Hepatocyte (in vitro differentiated cells): ENCODE measurements at regions not wholly inside any gene's neighbourhood (a gene's known extent, or its start where the extent isn't known, plus 50 kb on each side); places are given as distances from the start of the nearest gene placed in this dataset.

Source experiments
- DNase-seq: peaks from one replicate; pipeline ENCODE4 v3.0.0-alpha.2; 2016; ENCODE audit warnings: low spot score
- H2AFZ ChIP-seq: fragments of 200-600 bp; sonication (generic); 2 replicates; pipeline ENCODE4 v1.6.0; 2016; ENCODE audit warnings: antibody characterized with exemption, mild to moderate bottlenecking
- H3K27ac ChIP-seq: fragments of 200-600 bp; sonication (generic); 2 replicates; pipeline ENCODE4 v1.5.1; 2016; ENCODE audit warnings: mild to moderate bottlenecking
- H3K27me3 ChIP-seq: fragments of 200-600 bp; sonication (generic); 2 replicates; pipeline ENCODE4 v1.6.1; 2016
- H3K36me3 ChIP-seq: fragments of 200-600 bp; sonication (generic); replicated peaks from 2 replicates; pipeline ENCODE4 v1.5.1; 2016; ENCODE audit warnings: low read depth; ENCODE audit not compliant: insufficient read depth
- H3K4me1 ChIP-seq: fragments of 200-600 bp; sonication (generic); 2 replicates; pipeline ENCODE4 v1.5.1; 2016; ENCODE audit warnings: mild to moderate bottlenecking, moderate library complexity; ENCODE audit not compliant: insufficient read depth
- H3K4me2 ChIP-seq: fragments of 200-600 bp; sonication (generic); 2 replicates; pipeline ENCODE4 v1.6.0; 2016
- H3K4me3 ChIP-seq: fragments of 200-600 bp; sonication (generic); 2 replicates; pipeline ENCODE4 v1.5.1; 2016; ENCODE audit warnings: mild to moderate bottlenecking
- H3K79me2 ChIP-seq: fragments of 200-600 bp; sonication (generic); 2 replicates; pipeline ENCODE4 v1.6.0; 2017; ENCODE audit warnings: mild to moderate bottlenecking
- H3K9me2 ChIP-seq: fragments of 200-600 bp; sonication (generic); replicated peaks from 2 replicates; pipeline ENCODE4 v1.6.0; 2017; ENCODE audit warnings: mild to moderate bottlenecking; ENCODE audit not compliant: insufficient read depth
- H3K9me3 ChIP-seq: fragments of 200-600 bp; sonication (generic); 2 replicates; pipeline ENCODE4 v1.5.1; 2016; ENCODE audit warnings: low read depth, mild to moderate bottlenecking
- H4K20me1 ChIP-seq: fragments of 200-600 bp; sonication (generic); 2 replicates; pipeline ENCODE4 v1.6.0; 2016; ENCODE audit warnings: mild to moderate bottlenecking; ENCODE audit not compliant: insufficient read depth, poor library complexity, severe bottlenecking
- CTCF ChIP-seq: fragments of 200-600 bp; sonication (generic); IDR thresholded peaks from 2 replicates; pipeline ENCODE4 v1.5.1; 2016; ENCODE audit warnings: antibody characterized with exemption, mild to moderate bottlenecking; ENCODE audit not compliant: poor library complexity
- EZH2 ChIP-seq: fragments of 200-600 bp; sonication (generic); IDR thresholded peaks from 2 replicates; pipeline ENCODE4 v1.6.1; 2016; ENCODE audit warnings: antibody characterized with exemption, mild to moderate bottlenecking, borderline replicate concordance
- EZH2phosphoT487 ChIP-seq: fragments of 200-600 bp; sonication (generic); IDR thresholded peaks from one replicate; pipeline ENCODE4 v1.6.1; 2018; ENCODE audit warnings: antibody characterized with exemption, mild to moderate bottlenecking, low read depth, moderate library complexity; ENCODE audit not compliant: unreplicated experiment, severe bottlenecking
- WGBS: methylation state at CpG from one replicate; pipeline ENCODE4 v1.1.6; 2016; ENCODE audit warnings: low lambda C conversion rate; ENCODE audit errors: missing lambda C conversion rate; 5-methylcytosine and 5-hydroxymethylcytosine counted together

GRCh38 chr17:54524501-54524900 is 376.2 kb upstream of the TOM1L1 start:
- 96% methylated on average over 2 of the region's 2 CpGs for WGBS
- no peak for DNase-seq
- no peak overlapping the region for H2AFZ ChIP-seq
- H3K27ac ChIP-seq: no peak overlapping the region
- no peaks in the 10 kb centered on the region for H3K9me3 ChIP-seq
- no peak overlapping the region for H3K4me2 ChIP-seq
- H4K20me1 ChIP-seq: no peaks in the 10 kb centered on the region
- H3K27me3 ChIP-seq: no peaks in the 10 kb centered on the region
- H3K4me1 ChIP-seq: no peaks in the 10 kb centered on the region
- no peak for TF ChIP-seq CTCF
- no peak for TF ChIP-seq EZH2phosphoT487
- no peak for TF ChIP-seq EZH2
- no peaks in the 10 kb centered on the region for H3K79me2 ChIP-seq
- no peaks in the 10 kb centered on the region for H3K36me3 ChIP-seq
- no peaks in the 10 kb centered on the region for H3K9me2 ChIP-seq
- no peak overlapping the region for H3K4me3 ChIP-seq

- H3K9me3 ChIP-seq: no peaks in the 10 kb centered on the region
- H3K4me1 ChIP-seq: no peaks in the 10 kb centered on the region
- no peak overlapping the region for H3K27ac ChIP-seq
- H3K9me2 ChIP-seq: no peaks in the 10 kb centered on the region
- TF ChIP-seq EZH2phosphoT487: no peak
- no peak for TF ChIP-seq CTCF
- no peak for TF ChIP-seq EZH2
- H3K36me3 ChIP-seq: no peaks in the 10 kb centered on the region
- DNase-seq: no peak
- WGBS: 96% methylated on average over 2 of the region's 2 CpGs
- no peaks in the 10 kb centered on the region for H3K79me2 ChIP-seq
- no peak overlapping the region for H3K4me2 ChIP-seq
- no peak overlapping the region for H3K4me3 ChIP-seq
- H3K27me3 ChIP-seq: no peaks in the 10 kb centered on the region
- H2AFZ ChIP-seq: no peak overlapping the region
- H4K20me1 ChIP-seq: no peaks in the 10 kb centered on the region
Observed at GRCh38 chr17:54527941-54528340, 372.7 kb upstream of the TOM1L1 start.

- no peak overlapping the region for H3K4me3 ChIP-seq
- 65% methylated on average over 3 of the region's 3 CpGs for WGBS
Observed at GRCh38 chr17:54530398-54530797, 370.3 kb upstream of the TOM1L1 start.

More at GRCh38 chr17:54530398-54530797, 370.3 kb upstream of the TOM1L1 start:
- Histone ChIP-seq H3K36me3 (no peaks in the 10 kb centered on the region), H3K79me2 (no peaks in the 10 kb centered on the region), H3K9me2 (no peaks in the 10 kb centered on the region), H3K4me2 (no peak overlapping the region), H3K4me1 (no peaks in the 10 kb centered on the region), H2AFZ (no peak overlapping the region), H4K20me1 (no peaks in the 10 kb centered on the region), H3K27me3 (no peaks in the 10 kb centered on the region), H3K27ac (no peak overlapping the region), H3K9me3 (no peaks in the 10 kb centered on the region)
- TF ChIP-seq EZH2 (no peak), EZH2phosphoT487 (no peak), CTCF (no peak)
- DNase-seq: no peak
